IMR-90 (cell line): ENCODE measurements at regions not wholly inside any gene's neighbourhood (a gene's known extent, or its start where the extent isn't known, plus 50 kb on each side); places are given as distances from the start of the nearest gene placed in this dataset.

Source experiments
- ATAC-seq: fragments of 200-7000 bp; cut with Tn5 transposase; 2 replicates; pipeline ENCODE4 v1.9.1; 2020; ENCODE audit warnings: low read depth, mild to moderate bottlenecking, moderate library complexity
- BruUV-seq: library from RNA; stranded (reverse); fragments of 400-500 nt; replicated peaks from 2 replicates; lab custom pipeline; 2021; lab: Mats Ljungman, UMichigan
- CTCF ChIA-PET: fragments of 300-600 bp; formaldehyde crosslinking; extraction: SDS; loops from one replicate; lab custom pipeline; 2021; ENCODE audit warnings: antibody characterized with exemption; lab: Yijun Ruan, JAX
- POLR2A ChIA-PET: fragments of 300-600 bp; sonication (Branson Sonifier 250); formaldehyde crosslinking; loops from one replicate; lab custom pipeline; 2022; ENCODE audit warnings: antibody characterized with exemption; ENCODE audit not compliant: unreplicated experiment; lab: Charles Lee
- DNase-seq: peaks from one replicate; pipeline ENCODE4 v3.0.0; 2013
- H2AFZ ChIP-seq: replicated peaks from 2 replicates; pipeline ENCODE3; 2013; ENCODE audit warnings: low read length, mild to moderate bottlenecking; ENCODE audit not compliant: poor library complexity
- H2AK5ac ChIP-seq: 2 replicates; pipeline ENCODE4 v1.6.1; 2013; ENCODE audit warnings: low read depth, low read length, inconsistent platforms
- H2AK9ac ChIP-seq: replicated peaks from 2 replicates; pipeline ENCODE3; 2013; ENCODE audit warnings: mild to moderate bottlenecking, low read depth, low read length, moderate library complexity; ENCODE audit not compliant: poor library complexity
- H2BK120ac ChIP-seq: 2 replicates; pipeline ENCODE4 v1.6.1; 2013; ENCODE audit warnings: low read depth, low read length, inconsistent platforms
- H2BK15ac ChIP-seq: 3 replicates; pipeline ENCODE4 v1.6.1; 2013; ENCODE audit warnings: low read depth, low read length, inconsistent platforms
- H2BK20ac ChIP-seq: 2 replicates; pipeline ENCODE4 v1.6.1; 2013; ENCODE audit warnings: low read depth, mild to moderate bottlenecking, inconsistent platforms, low read length, moderate library complexity
- H2BK5ac ChIP-seq: 2 replicates; pipeline ENCODE4 v1.6.1; 2013; ENCODE audit warnings: mild to moderate bottlenecking, low read depth, low read length, inconsistent platforms; ENCODE audit not compliant: poor library complexity, severe bottlenecking
- H3K14ac ChIP-seq: replicated peaks from 2 replicates; pipeline ENCODE4 v1.6.1; 2013; ENCODE audit warnings: low read depth, low read length, inconsistent platforms
- H3K18ac ChIP-seq: 2 replicates; pipeline ENCODE4 v1.6.1; 2013; ENCODE audit warnings: low read depth, low read length, control low read depth
- H3K23ac ChIP-seq: 2 replicates; pipeline ENCODE4 v1.6.1; 2013; ENCODE audit warnings: low read depth, low read length, inconsistent platforms
- H3K27ac ChIP-seq: 2 replicates; pipeline ENCODE4 v1.5.1; 2013; ENCODE audit warnings: mild to moderate bottlenecking, control low read depth, low read length; ENCODE audit not compliant: insufficient read depth
- H3K27me3 ChIP-seq: 2 replicates; pipeline ENCODE4 v1.6.1; 2013; ENCODE audit warnings: low read length; ENCODE audit not compliant: control insufficient read depth, insufficient read depth
- H3K36me3 ChIP-seq: 2 replicates; pipeline ENCODE4 v1.6.1; 2013; ENCODE audit warnings: low read length, mixed read lengths; ENCODE audit not compliant: control insufficient read depth, insufficient read depth
- H3K4ac ChIP-seq: 2 replicates; pipeline ENCODE4 v1.6.1; 2013; ENCODE audit warnings: low read depth, low read length, inconsistent platforms
- H3K4me1 ChIP-seq: 2 replicates; pipeline ENCODE4 v1.6.1; 2013; ENCODE audit warnings: low read length, mixed read lengths; ENCODE audit not compliant: control insufficient read depth, insufficient read depth
- H3K4me2 ChIP-seq: 2 replicates; pipeline ENCODE4 v1.6.1; 2013; ENCODE audit warnings: low read depth, mild to moderate bottlenecking, control low read depth, low read length, moderate library complexity
- H3K4me3 ChIP-seq: 2 replicates; pipeline ENCODE4 v1.5.1; 2013; ENCODE audit warnings: low read depth, mild to moderate bottlenecking, control low read depth, low read length, moderate library complexity; ENCODE audit not compliant: insufficient read depth
- H3K56ac ChIP-seq: 2 replicates; pipeline ENCODE4 v1.6.1; 2013; ENCODE audit warnings: low read length, inconsistent platforms; ENCODE audit not compliant: insufficient read depth; ENCODE audit errors: extremely low read depth
- H3K79me1 ChIP-seq, 2 experiments: 2 replicates each; pipeline ENCODE4 v1.6.1; 2013; ENCODE audit warnings: low read length in 2 of 2, inconsistent platforms in 1 of 2, low read depth in 1 of 2
- H3K9ac ChIP-seq: 2 replicates; pipeline ENCODE4 v1.6.1; 2013; ENCODE audit warnings: low read depth, low read length, control low read depth
- H3K9me1 ChIP-seq: 2 replicates; pipeline ENCODE4 v1.6.1; 2013; ENCODE audit warnings: low read length, inconsistent platforms; ENCODE audit not compliant: insufficient read depth
- H3K9me3 ChIP-seq: 2 replicates; pipeline ENCODE4 v1.6.1; 2013; ENCODE audit warnings: low read length; ENCODE audit not compliant: control insufficient read depth, insufficient read depth
- H4K20me1 ChIP-seq: 2 replicates; pipeline ENCODE4 v1.6.1; 2013; ENCODE audit warnings: low read length, inconsistent platforms; ENCODE audit not compliant: insufficient read depth
- H4K5ac ChIP-seq: 2 replicates; pipeline ENCODE4 v1.6.1; 2013; ENCODE audit warnings: mild to moderate bottlenecking, low read depth, low read length, control low read depth
- H4K8ac ChIP-seq, 2 experiments: 2 replicates each; pipeline ENCODE4 v1.6.1; 2013; ENCODE audit warnings: low read depth in 2 of 2, low read length in 2 of 2, control low read depth in 1 of 2, inconsistent platforms in 1 of 2
- H4K91ac ChIP-seq: 2 replicates; pipeline ENCODE4 v1.6.1; 2013; ENCODE audit warnings: low read depth, low read length, inconsistent platforms; ENCODE audit not compliant: insufficient read depth
- BHLHE40 ChIP-seq: fragments of 150-350 bp; IDR thresholded peaks from 2 replicates; pipeline ENCODE4 v1.6.1; 2016; ENCODE audit warnings: mild to moderate bottlenecking, low read depth, low read length
- CEBPB ChIP-seq: IDR thresholded peaks from 2 replicates; pipeline ENCODE4 v1.6.1; 2012; ENCODE audit warnings: low read depth, low read length, improper control_type of control experiment
- CHD1 ChIP-seq: IDR thresholded peaks from 2 replicates; pipeline ENCODE4 v1.6.1; 2012; ENCODE audit warnings: low read depth, low read length, improper control_type of control experiment
- ELK1 ChIP-seq: fragments of 150-350 bp; IDR thresholded peaks from 2 replicates; pipeline ENCODE4 v1.6.1; 2016; ENCODE audit warnings: low read depth, mild to moderate bottlenecking, low read length, moderate library complexity, borderline replicate concordance
- FOS ChIP-seq: fragments of 150-350 bp; IDR thresholded peaks from 2 replicates; pipeline ENCODE4 v1.6.1; 2016; ENCODE audit warnings: low read depth, low read length
- MAFK ChIP-seq: IDR thresholded peaks from 2 replicates; pipeline ENCODE4 v1.6.1; 2012; ENCODE audit warnings: low read depth, low read length, improper control_type of control experiment
- MAZ ChIP-seq: IDR thresholded peaks from 2 replicates; pipeline ENCODE4 v1.6.1; 2012; ENCODE audit warnings: low read depth, mild to moderate bottlenecking, low read length, improper control_type of control experiment, moderate library complexity, borderline replicate concordance
- MXI1 ChIP-seq: IDR thresholded peaks from 2 replicates; pipeline ENCODE4 v1.6.1; 2012; ENCODE audit warnings: low read depth, mild to moderate bottlenecking, low read length, moderate library complexity, borderline replicate concordance
- NFE2L2 ChIP-seq: fragments of 150-350 bp; IDR thresholded peaks from 2 replicates; pipeline ENCODE4 v1.6.1; 2016; ENCODE audit warnings: low read depth, mild to moderate bottlenecking, low read length
- POLR2A ChIP-seq: IDR thresholded peaks from 2 replicates; pipeline ENCODE4 v1.6.1; 2012; ENCODE audit warnings: mild to moderate bottlenecking, low read depth, low read length
- RAD21 ChIP-seq: IDR thresholded peaks from 2 replicates; pipeline ENCODE4 v1.6.1; 2012; ENCODE audit warnings: low read length, improper control_type of control experiment
- RCOR1 ChIP-seq: IDR thresholded peaks from 2 replicates; pipeline ENCODE4 v1.6.1; 2012; ENCODE audit warnings: mild to moderate bottlenecking, low read length, improper control_type of control experiment; ENCODE audit not compliant: insufficient replicate concordance
- RFX5 ChIP-seq: IDR thresholded peaks from 2 replicates; pipeline ENCODE4 v1.8.0; 2012; ENCODE audit warnings: low read depth, mild to moderate bottlenecking, low read length, moderate library complexity
- SMC3 ChIP-seq: fragments of 150-350 bp; IDR thresholded peaks from 2 replicates; pipeline ENCODE4 v1.6.1; 2016; ENCODE audit warnings: low read depth, mild to moderate bottlenecking, antibody characterized with exemption, low read length, moderate library complexity
- WGBS, 2 experiments: methylation state at CpG; one replicate each; pipeline versions ENCODE4 v1.1.5 to v1.1.7; 2013; ENCODE audit warnings: missing lambda C conversion rate in 2 of 2; ENCODE audit not compliant: insufficient read length in 1 of 2; ENCODE audit errors: extremely low coverage in 2 of 2; 5-methylcytosine and 5-hydroxymethylcytosine counted together
- dilution Hi-C: fragments of 300-500 bp; cut with HindIII; formaldehyde crosslinking; loops from one replicate; pipeline ENCODE4 v1.14.3; 2018; ENCODE audit warnings: low sequenced_read_pairs; ENCODE audit not compliant: unreplicated experiment
- in situ Hi-C: fragments of 300-500 bp; cut with MboI; formaldehyde crosslinking; loops from 3 replicates; pipeline ENCODE4 v1.14.3; 2019; ENCODE audit warnings: low sequenced_read_pairs, inconsistent platforms, mixed read lengths
- intact Hi-C: fragments of 100-400 bp; cut with micrococcal nuclease; formaldehyde crosslinking; loops from 2 replicates; pipeline ENCODE4 v1.10.0; 2022
- TF ChIP-seq, protein P1 (sequence below): fragments of 150-350 bp; IDR thresholded peaks from 2 replicates; pipeline ENCODE4 v1.6.1; 2017; ENCODE audit warnings: mild to moderate bottlenecking, antibody characterized with exemption, low read length, low read depth

DNA sequence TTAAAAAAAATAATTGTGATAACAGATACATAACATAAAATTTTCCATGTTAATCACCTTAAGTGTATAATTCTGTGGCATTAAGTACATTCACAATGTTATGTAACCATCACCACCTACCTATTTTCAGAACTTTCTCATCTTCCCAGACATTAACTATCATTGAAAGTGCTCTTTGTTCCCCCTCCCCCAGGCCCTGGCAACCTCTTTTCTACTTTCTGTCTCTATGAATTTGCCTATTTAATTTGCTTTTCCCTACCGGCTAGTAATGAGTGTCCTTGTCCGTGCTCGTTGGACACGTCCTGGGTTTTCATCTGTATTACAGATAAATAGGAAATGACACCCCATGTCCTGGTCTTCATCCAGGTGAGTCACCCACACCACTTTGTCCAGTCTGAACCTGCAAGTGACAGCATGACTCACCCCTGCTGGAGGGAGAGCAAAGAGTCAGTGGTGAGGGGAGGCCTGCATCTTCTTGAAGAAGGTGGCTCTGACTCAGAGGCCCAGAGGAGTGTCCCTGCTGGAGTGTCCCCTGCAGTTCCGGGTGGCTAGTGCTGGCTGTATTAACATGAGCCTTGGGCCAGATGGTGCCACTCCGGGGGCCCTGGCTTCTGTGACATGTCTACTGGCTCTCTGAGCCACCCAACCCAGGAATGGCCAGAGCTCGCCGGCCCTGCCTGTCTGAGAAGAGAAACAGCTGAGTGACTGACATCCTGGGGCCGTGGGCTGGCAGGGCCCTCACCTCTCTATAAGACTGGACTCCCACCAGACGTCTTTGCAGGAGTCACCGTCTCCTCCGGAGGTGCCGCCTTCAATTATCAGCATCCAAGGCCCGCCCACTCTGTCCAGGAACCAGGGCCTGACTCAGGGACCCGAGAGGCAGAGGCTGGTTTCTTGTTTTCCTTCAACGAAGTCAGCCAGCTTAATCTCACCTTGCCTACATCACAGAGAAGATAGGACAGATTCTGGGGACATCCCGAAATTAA lies 503.2 kb upstream of the MKI67 start:
- no peak overlapping the region for H3K23ac ChIP-seq
- no peaks in the 10 kb centered on the region for H3K27me3 ChIP-seq
- H3K36me3 ChIP-seq = no peaks in the 10 kb centered on the region
- H2AFZ ChIP-seq = no peak overlapping the region
- CTCF ChIA-PET = no interaction called here
- no peak overlapping the region for H2AK9ac ChIP-seq
- no peaks in the 10 kb centered on the region for H4K20me1 ChIP-seq
- in situ Hi-C loops (no loop called here), dilution Hi-C loops (no loop called here), intact Hi-C loops (no loop called here)
- no peak for ATAC-seq
- H4K8ac ChIP-seq = no peak overlapping the region
- H2AK5ac ChIP-seq = no peak overlapping the region
- H3K9me3 ChIP-seq = peaks cover 41% of the 10 kb centered on the region
- no peak overlapping the region for H4K5ac ChIP-seq
- H3K9ac ChIP-seq = no peak overlapping the region
- no peak overlapping the region for H2BK120ac ChIP-seq
- no peak overlapping the region for H2BK15ac ChIP-seq
- H3K4ac ChIP-seq = no peak overlapping the region
- DNase-seq = no peak
- no peak overlapping the region for H3K4me3 ChIP-seq
- no peak overlapping the region for H3K4me2 ChIP-seq
- no peak for TF ChIP-seq CEBPB
- TF ChIP-seq CHD1 = no peak
- TF ChIP-seq RFX5 = no peak
- no peak for TF ChIP-seq SMC3
- TF ChIP-seq BHLHE40 = no peak
- no peak for TF ChIP-seq ELK1
- TF ChIP-seq NFE2L2 = no peak
- TF ChIP-seq MXI1 = no peak
- no peak for TF ChIP-seq RCOR1
- TF ChIP-seq RAD21 = no peak
- no peak for TF ChIP-seq MAFK
- TF ChIP-seq, protein P1, sequence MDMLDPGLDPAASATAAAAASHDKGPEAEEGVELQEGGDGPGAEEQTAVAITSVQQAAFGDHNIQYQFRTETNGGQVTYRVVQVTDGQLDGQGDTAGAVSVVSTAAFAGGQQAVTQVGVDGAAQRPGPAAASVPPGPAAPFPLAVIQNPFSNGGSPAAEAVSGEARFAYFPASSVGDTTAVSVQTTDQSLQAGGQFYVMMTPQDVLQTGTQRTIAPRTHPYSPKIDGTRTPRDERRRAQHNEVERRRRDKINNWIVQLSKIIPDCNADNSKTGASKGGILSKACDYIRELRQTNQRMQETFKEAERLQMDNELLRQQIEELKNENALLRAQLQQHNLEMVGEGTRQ = no peak
- no peak for TF ChIP-seq FOS
- no peak for TF ChIP-seq POLR2A
- no peak for TF ChIP-seq MAZ
- H2BK20ac ChIP-seq = no peak overlapping the region
- no peak overlapping the region for H3K14ac ChIP-seq
- H3K56ac ChIP-seq = no peak overlapping the region
- WGBS, 2 experiments = 42% methylated on average over 4 of the region's 17 CpGs; no CpG with 5 or more reads in 1 of the 2 experiments
- BruUV-seq = no TSS peak
- H3K9me1 ChIP-seq = no peaks in the 10 kb centered on the region
- no peak overlapping the region for H2BK5ac ChIP-seq
- H3K27ac ChIP-seq = no peak overlapping the region
- POLR2A ChIA-PET = no interaction called here
- no peaks in the 10 kb centered on the region for H3K4me1 ChIP-seq
- no peaks in the 10 kb centered on the region for H3K79me1 ChIP-seq
- H4K91ac ChIP-seq = no peak overlapping the region
- H3K18ac ChIP-seq = no peak overlapping the region
